NCI-H2196 (cell line): ENCODE measurements at regions not wholly inside any gene's neighbourhood (a gene's known extent, or its start where the extent isn't known, plus 50 kb on each side); places are given as distances from the start of the nearest gene placed in this dataset.

Experiments
- DNase-seq: peaks from one replicate; lab custom pipeline; 2025; ENCODE audit not compliant: unreplicated experiment; lab: John Stamatoyannopoulos, UW

DNA sequence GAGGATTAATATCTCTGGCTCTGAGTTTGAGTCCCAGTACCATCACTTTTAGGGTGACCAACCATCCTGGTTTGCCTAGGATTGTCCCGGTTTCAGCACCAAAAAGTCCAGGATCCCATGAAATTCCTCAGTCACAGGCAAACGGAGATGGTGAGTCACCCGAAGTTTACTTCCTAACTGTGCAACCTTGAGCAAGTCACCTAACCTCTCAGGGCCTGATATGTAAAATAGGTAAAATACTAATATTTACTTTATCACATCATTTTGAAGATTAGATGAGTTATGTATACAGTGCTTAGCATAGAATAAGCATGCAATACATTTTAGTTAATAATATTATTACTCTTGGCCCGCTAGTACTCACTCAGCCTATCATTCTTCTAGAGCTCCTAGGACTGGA lies 91.1 kb upstream of the KCNMB2 start:
- DNase-seq = no peak

DNA sequence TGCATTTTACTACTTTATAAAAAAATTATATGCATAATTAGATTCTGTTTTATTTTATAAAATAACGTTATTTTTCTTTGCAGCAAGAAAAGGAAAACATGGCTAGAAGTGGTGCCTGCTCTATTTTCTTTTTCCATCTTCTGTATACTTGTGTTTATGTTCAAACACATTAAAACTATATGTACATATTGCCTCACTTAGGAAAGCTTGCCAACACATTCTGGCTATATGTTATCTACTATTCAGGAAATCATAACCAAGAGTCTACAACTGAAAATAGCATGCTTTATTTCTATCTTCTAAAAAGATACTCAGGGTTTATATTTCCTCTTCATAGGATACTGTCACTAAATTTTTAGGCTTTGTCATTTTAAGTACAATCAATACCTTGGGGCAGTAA lies 90.2 kb upstream of the KCNMB2 start:
- no peak for DNase-seq

DNA sequence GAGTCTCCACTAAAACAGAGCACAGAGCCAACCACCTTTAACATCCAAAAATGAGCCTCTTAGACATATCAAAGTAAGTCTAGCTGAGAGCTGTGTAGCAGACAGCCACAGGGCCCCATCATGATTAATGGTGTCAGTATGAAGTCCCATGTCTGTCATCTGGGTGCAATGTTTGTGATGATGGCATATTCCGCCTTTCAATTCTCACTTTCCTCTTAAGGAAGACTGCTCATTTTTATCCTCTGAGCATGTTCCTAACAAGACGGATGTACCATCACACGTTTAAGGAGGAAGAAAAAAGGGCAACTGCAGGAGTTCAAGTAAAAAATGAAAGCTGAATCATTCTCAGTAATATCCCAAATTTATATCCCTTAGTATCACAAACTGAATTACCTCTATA lies 85.8 kb upstream of the KCNMB2 start:
- DNase-seq = no peak

DNA sequence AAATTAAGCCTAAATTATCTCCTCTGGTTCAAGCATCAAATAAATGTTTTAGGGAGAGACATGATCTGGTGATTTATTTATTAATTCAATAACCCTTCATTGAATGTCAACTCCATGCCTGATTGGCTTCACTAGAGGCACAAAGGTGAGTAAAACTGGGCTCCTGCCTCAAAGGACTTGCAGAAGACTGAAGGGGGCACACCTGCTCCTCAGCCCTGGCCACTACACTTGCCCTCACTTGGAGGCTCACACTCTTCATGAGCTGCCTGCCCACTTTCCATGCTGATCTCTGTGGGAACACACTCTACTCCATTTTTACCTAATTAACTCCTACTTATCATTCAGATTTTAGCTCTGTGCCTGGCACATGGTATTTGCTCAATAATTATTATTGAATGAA lies 84.4 kb upstream of the KCNMB2 start:
- no peak for DNase-seq

DNA sequence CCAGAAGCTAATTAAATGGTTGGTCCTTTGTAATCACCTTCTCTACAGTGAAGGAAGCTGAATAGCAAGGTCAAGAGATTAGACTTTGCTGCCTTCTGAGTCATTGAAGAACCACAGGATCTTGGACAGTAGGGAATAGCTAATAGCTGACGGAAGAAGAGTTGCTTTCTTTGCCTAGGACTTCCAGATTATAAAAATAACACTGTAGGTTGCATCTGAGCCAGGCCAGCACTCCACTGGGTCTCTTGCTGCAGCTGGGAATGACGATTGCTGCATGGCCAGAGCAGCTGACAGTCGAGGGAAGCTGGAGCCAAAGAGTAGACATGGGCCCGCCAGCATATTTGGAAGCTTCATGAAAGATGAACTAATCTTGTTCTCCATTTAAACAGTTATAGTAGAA lies 81.5 kb upstream of the KCNMB2 start:
- no peak for DNase-seq

DNA sequence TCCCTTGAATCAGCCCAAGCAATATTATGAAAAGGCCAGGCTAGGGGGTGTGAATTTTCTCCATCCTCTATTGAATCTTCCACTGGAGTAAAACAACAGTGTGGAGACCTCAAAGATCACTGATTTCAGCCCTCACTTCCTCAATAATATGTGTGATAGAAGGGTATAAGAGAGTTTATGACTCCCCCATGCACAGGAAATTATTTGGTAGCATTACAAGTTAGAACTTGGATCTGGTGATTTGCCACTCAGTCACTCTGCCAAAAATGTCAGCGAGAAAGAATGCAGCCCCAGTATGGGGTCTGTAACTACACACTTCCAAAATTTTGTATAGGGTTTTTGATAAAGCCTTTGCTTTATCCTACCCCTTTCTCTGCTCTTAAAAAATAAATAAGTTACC lies 81.0 kb upstream of the KCNMB2 start:
- DNase-seq = no peak

DNA sequence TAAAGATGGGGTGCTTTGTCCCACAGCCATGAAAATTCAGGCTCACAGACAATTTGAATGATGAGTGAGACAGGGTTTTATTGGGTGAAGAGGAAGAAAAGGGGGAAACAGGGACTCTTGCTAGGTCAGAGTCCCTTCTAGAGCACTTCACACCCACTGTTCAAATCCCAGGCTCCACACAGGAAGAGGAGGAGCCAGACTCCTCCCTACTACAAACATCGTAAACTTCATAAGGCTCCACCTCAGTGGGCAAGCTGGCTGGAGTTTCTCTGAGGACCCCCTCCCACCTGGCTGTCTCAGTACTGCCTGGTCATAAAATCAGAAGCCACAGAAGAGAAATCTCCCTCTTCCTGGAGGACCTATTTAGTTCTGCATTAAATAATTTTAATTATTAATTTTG lies 80.3 kb upstream of the KCNMB2 start:
- no peak for DNase-seq

DNA sequence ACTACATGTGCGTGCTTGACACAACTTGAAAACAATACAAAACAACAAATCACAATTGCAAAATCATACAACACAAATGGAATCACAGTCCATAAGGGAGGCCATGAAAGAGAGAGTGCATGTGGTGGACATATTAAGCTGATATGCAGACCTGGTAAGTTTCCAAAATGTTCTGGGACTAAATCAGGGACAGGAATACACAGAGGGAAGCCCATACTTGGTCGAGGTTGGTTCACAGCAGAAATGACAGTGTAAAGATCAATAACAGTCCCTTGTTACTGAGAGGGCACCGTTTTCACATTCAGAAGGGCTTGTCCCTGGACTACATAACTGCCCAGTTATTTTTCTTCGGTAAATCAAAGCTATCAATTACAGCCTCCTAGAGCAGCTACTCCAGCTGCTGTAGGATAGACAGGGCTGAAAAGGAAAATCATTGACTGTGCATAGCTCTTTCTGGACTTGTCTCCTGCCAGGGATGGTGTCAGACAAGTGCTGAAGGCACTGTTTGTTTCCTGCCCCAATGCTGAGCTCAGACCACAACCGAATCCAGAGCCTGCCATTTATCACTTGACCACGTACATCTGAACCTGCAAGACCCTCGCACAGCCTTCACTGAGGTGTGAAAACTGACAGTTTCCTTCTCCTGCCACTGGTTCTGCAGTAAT lies 79.5 kb upstream of the KCNMB2 start:
- DNase-seq = no peak

DNA sequence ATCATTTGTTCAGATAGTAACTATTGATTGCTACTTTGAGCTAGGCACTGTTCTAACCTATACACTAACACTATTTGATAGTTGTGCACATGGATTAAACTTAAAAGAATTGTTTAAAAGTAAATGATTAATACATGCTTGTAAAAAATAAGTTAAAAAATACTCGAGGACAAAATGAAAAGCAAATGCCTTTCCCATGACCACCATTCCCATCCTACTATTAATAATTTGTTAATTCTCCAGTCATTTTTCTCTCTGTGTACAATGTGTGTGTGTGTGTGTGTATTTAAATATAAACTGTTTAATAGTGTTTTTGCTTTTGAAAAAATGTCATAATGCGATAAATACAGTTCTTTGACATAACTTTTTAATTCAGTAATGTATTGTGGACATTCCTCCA lies 78.7 kb upstream of the KCNMB2 start:
- DNase-seq = no peak

DNA sequence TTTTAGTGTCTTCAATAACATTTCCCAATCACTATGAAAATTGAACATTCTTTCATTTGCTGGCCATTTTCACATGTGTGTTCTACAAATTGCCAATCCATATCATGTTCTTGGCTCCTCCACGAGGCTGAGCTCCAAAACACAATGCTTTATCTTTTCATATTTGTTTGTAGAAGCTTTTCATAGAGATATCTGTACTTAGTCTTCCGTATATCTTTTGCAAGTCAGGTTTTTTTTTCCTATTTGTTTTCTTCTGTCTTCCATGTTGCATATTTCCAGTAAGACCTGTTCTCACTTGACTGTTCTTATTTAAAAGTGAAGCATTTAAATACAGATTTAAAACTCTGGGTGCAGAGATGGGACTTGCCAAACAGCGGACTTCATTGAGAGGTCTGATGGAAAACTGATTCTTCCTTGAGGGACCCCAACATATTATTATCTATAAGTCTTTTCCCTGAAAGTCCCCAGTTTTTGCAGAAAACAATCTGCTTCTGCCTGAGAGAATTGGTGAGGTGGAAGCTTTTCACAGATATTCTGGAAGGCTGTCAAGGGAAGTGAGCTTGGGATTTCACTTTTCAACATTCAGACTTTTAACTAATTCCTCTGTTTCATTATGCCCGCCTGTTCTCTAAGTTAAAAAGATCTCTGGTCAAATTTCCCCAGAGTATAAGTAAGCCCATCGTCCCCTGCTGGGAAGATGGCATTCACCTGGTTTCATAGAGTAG lies 77.8 kb upstream of the KCNMB2 start:
- DNase-seq = no peak

DNA sequence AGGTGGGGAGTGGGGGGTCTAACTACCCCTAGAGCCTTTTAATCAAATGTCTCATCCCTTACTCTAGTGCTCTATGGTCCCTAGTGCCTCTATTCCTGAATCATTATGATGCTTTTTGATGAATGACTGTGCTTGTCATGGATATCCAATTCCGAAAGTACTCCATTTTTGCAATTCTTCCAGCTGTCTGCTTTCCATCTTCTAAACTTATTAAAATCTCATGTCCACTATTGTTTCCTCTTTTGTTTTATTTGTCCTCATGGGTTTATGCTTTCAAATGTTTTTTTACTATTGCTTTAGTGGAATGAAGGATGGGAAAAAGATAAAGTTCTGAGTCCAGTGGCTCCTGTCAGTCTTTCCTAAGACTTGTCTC lies 77.2 kb upstream of the KCNMB2 start:
- no peak for DNase-seq

DNA sequence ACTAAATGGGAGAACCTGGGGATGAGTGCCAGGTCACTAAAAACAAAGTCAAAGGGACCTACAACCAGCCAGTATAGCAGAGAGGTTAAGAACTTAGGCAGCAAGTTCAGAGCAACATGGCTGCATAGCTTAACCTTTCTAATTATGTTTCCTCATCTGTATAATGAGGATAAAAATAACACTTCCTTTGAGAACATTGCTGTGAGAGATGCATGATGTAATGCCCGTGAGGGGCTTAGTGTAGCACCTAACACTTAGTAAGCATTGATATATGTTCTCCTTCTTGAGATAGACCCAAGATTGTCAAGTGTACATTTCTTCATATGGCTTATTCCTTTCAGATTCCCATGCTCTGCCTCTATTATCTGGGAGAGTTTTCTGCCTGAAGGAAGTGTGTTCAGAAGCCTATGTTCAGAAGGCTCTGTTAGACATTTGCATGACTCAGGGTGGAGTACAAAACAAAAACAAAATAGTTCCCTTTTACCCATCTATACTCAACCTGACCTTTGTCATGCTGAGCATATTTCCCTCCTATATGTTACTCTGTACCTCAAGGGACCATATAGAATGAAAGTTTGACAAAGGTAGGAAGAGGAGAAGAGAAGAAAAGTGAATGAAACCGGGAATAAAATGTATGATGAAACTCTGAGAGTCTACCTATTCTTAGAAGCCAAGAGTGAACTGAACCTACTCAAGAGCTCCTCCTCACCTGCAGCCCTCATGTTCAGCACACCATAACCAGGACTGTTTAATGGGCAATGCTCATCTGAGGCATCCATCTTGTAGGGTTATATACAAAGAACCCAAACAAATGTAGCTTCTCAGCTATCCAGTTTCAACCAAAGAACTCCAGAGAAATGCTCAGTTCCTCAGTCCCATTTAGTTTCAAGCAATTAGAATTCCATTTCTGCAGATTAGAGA lies 70.7 kb upstream of the KCNMB2 start:
- no peak for DNase-seq

DNA sequence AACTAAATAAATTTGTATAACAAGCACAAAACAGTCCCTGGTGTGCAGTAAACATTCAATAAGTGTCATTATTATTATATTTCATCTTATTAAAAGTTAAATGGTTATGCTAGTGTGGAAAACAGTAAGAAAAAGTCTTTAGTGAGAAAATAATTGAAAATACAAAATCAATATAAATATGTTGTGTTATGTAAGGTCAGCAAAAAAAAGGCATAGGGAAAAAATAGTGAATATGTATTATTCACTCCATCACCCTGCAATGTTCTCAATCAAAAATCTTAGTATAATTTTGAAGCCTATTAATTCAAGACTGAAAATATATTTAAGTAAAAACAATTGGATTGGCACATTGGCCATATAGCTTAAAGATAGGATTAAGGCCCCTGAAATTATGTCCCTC lies 63.3 kb upstream of the KCNMB2 start:
- DNase-seq = no peak

DNA sequence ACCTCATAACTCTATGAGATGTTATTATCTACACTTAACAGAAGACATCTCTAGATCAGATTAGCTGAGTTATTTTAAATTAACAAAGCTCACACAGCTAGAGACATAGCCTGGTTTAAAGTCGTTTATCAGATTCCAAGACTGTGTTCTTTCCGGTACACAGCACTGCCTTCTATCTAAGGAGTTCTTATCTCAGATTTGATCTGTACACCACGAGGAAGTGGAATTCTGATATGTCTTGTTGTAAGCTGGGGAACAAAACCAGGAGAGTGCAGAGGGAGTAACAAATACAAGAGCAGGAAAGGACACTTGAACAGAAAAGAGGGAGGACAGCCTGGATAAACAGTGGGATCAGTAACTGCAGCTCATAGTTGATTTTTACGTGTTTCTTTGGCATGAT lies 61.7 kb upstream of the KCNMB2 start:
- DNase-seq = no peak

DNA sequence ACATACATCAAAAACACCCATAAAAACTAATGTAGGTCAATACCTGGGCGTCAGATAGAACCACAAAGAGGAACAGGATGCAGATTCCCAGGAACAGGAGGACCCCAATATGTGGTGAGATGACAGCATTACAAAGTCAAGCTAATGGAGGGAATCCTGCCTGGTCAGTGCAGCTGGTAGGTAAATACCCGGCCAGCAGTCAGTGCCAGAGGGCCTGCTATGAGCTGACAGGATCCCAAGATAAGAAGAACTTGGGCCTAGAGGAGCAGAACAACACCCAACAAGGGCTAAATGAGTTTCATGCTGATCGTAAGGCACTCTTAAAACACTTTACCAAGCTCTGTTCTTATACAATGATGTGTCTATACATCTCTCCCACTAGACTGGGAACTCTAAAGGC lies 61.2 kb upstream of the KCNMB2 start:
- no peak for DNase-seq

DNA sequence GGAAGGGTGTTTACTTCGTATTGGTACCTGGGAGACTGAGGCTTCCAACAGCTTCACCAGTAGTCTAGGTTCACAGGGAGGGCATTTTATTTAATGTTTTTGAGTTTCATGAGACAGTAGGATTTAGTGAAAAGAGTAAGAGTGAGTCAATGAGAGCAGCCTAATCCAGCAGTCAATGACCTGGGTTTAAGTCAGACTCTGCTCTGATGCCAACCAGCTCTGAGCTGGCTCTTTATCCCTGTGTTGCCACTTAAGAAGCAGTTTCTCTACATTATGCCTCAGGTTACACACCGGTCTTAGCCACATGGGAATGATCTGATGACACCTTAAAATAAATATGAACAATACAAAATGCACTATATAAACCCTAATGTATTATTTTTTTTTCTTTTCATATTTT lies 59.4 kb upstream of the KCNMB2 start:
- no peak for DNase-seq

DNA sequence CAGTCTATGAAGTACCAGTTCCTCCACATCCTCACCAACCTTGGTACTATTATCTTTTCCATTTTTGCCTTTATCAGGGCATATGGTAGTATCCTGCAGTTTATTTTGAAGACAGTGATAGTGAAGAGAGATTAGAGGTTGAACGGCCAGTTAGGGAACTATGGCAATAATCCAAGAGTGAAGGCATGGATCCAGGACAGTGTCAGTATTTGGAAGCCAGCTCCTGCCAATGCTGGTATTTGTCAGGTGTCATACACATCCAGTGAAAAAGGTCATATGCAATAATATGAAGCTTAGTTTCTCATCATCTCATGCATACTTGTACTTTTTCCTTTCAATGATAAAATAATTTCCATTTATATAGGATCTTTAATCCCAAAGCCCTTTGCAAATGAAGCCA lies 56.8 kb upstream of the KCNMB2 start:
- no peak for DNase-seq

DNA sequence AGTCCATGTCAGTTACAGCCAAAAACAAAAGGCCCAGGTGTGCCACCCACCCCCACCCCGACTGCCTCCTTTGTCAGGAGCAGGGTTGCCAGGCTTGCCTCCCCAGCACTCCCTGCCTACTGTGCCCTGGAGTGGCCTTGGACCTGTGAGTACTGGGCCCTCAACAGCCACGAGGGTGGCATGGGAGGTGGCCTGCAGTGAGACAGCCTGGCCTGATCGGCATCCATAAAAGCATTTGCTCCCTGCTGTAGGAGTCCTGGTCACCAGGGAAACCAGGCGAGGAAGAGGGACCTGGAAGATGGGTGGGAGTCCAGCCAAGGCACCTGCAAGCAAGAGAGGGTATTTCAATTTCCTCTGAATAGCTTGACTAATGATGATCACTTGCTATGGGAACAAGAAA lies 56.4 kb upstream of the KCNMB2 start:
- DNase-seq = no peak

DNA sequence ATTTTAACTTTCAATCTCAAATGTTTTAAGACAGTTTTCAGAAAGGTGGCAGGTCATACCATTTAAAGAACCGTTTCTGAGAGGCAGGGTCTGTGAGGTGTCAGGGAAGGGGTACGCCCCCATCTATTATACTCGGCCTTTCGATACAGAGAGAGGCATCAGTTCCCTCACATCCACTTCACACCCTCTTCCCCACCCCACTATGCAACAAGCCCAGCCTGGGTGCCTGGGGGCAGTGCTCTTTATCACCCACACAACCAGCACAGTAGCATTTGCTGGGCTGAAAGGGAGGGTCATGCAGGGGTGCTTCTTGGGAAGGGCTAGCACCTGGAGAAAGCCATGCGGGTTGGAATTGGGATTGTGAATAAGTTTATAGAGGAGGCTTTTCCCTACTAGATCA lies 56.0 kb upstream of the KCNMB2 start:
- no peak for DNase-seq

DNA sequence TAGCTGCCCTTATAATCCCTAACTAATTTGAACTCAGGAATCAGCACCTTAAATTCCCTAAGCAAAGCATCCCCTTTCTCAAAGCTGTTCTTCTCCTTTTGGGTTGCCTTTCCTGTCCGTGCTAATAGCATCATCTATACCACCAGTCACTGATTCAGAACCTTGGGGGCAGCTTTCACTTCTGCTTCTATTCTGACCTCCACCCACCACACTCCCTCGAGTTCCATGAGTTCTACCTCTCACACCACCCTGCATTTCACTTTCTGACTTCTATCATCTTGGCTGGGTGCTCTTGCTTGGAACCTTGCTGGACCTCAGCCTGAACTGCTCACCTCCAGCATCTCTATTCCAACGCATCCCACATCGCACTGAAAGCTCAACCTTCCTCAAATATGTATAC lies 55.4 kb upstream of the KCNMB2 start:
- no peak for DNase-seq

DNA sequence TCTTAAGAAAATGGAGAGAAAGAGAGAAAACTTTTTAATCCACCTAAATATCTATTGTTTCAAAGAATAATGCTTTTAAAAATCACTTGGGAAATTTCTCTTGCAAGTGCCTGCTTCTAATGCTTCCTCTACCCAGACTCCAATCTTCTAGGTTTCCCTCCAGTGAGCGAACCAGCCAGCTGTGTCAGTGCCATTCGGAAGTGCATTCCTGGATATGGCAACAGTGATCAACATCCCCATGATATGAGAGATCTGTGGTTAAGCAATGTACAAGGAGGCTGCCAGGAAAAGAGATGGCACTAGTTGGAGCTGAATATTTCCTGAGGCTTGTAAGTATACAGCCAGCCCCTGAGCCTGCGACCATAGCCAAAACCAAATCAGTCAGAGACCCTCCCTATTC lies 53.3 kb upstream of the KCNMB2 start:
- no peak for DNase-seq

DNA sequence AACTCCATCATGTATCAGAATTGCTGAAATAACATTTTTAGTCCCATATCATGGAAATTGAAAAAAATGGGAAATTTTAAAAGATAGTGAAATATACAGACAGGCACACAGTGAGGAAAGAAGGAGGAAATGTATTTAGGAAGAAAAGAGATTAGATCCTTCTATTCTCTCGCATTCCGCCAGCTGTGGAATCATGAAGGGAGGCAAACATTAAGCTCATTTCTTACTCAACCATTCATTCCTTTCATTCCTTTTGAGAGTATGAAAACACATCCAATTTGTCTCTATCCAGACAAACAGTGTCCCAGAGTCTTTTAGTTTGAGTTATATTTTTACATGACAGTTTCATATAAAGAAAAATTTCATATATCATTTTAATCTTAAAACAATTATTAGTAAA lies 52.5 kb upstream of the KCNMB2 start:
- no peak for DNase-seq
